Adrenal gland (tissue), 9 donors: ENCODE measurements at regions not wholly inside any gene's neighbourhood (a gene's known extent, or its start where the extent isn't known, plus 50 kb on each side); places are given as distances from the start of the nearest gene placed in this dataset.
A peak's percentile ranks its signal among the peaks of the same experiment; 100 is the strongest.

ENCODE experiments used
- DNase-seq, 7 donors: peaks; one replicate each; pipeline ENCODE4 v3.0.0-alpha.2; 2019 to 2020
- H3K27ac ChIP-seq, 5 donors: fragments of 200-600 bp; sonication (generic) in 4 of 5; 1 replicate in 3 of 5; 2 replicates in 2 of 5; pipeline versions ENCODE4 v1.5.1 to v1.8.0; 2016 to 2020; ENCODE audit warnings: mild to moderate bottlenecking in 1 of 5
- H3K27me3 ChIP-seq: fragments of 200-600 bp; 2 replicates; pipeline ENCODE4 v1.8.0; 2021
- H3K36me3 ChIP-seq, 2 donors: fragments of 200-600 bp; replicated peaks in 1 of 2; 1 replicate in 1 of 2; 2 replicates in 1 of 2; pipeline versions ENCODE4 v1.5.1 to v1.8.0; 2018 to 2022
- H3K4me1 ChIP-seq, 2 donors: fragments of 200-600 bp; replicated peaks in 1 of 2; 1 replicate in 1 of 2; 2 replicates in 1 of 2; pipeline versions ENCODE4 v1.5.1 to v1.8.0; 2018 to 2021
- H3K4me3 ChIP-seq, 4 donors: fragments of 200-600 bp; sonication (generic) in 3 of 4; one replicate each; pipeline ENCODE4 v1.5.1; 2016 to 2018
- H3K9me3 ChIP-seq, 3 donors: fragments of 200-600 bp; sonication (generic) in 1 of 3; replicated peaks in 1 of 3; 1 replicate in 2 of 3; 2 replicates in 1 of 3; pipeline versions ENCODE4 v1.5.1 to v1.8.0; 2016 to 2021
- CTCF ChIP-seq, 6 experiments: fragments of 450-650 bp in 4 of 6; fragments of 200-600 bp in 2 of 6; sonication (generic) in 1 of 6; IDR thresholded peaks; 1 replicate in 5 of 6; 2 replicates in 1 of 6; pipeline versions ENCODE4 v1.5.1 to v1.8.0; 2016 to 2021; ENCODE audit warnings: antibody characterized with exemption in 6 of 6, mild to moderate bottlenecking in 2 of 6, moderate library complexity in 1 of 6
- POLR2A ChIP-seq, 2 donors: fragments of 450-650 bp; IDR thresholded peaks; one replicate each; pipeline ENCODE4 v1.6.1; 2017; ENCODE audit warnings: antibody characterized with exemption in 2 of 2, mild to moderate bottlenecking in 2 of 2, moderate library complexity in 1 of 2
- WGBS, 4 donors: extraction: QIAGEN DNeasy Blood & Tissue Kit in 2 of 4; methylation state at CpG; one replicate each; pipeline versions ENCODE4 v1.1.5 to v1.1.7; 2013 to 2017; 5-methylcytosine and 5-hydroxymethylcytosine counted together
- intact Hi-C, 2 donors: fragments of 100-400 bp; cut with DNase I; formaldehyde crosslinking; loops; one replicate each; pipeline versions ENCODE4 v1.14.1 to v1.15.0; 2022 to 2023
- donor health status: healthy with polysubstance abuse.
- donor health status: Bipolar disorder and iron deficiency.
- donor health status: DM: yes; HTN: yes; CAD: no.
- donor health status: DM: no; HTN: no; CAD: no.
- donor health status: DM: no; HTN: no; CAD: no.

- no peaks in the 10 kb centered on the region for H3K27me3 ChIP-seq
- no peaks in the 10 kb centered on the region for H3K36me3 ChIP-seq
- H3K9me3 ChIP-seq = peaks cover 0 to 5% (median 0%) of the 10 kb centered on the region in 3 donors
- intact Hi-C loops = no loop called here
- whole genome bisulfite sequencing, 4 donors = 46 to 58% (median 50%) methylated on average over 1 of the region's 1 CpG
- DNase-seq = no peak
- TF ChIP-seq POLR2A (IDR thresholded peaks at IDR 0.05) = no peak
- TF ChIP-seq CTCF (IDR thresholded peaks at IDR 0.05) = no peak
- H3K4me1 ChIP-seq = no peaks in the 10 kb centered on the region
- no peak overlapping the region for H3K27ac ChIP-seq
- no peak overlapping the region for H3K4me3 ChIP-seq
Measured at GRCh38 chr14:35456261-35456660, 51.7 kb upstream of the NFKBIA start.

GRCh38 chr14:35458442-35458841 lies 53.9 kb upstream of the NFKBIA start:
- WGBS, 4 donors = 81 to 100% (median 93%) methylated on average over 1 of the region's 1 CpG
- H3K36me3 ChIP-seq = no peaks in the 10 kb centered on the region
- H3K27ac ChIP-seq = no peak overlapping the region
- no peaks in the 10 kb centered on the region for H3K4me1 ChIP-seq
- no peak for DNase-seq
- no peak overlapping the region for H3K4me3 ChIP-seq
- no peak for TF ChIP-seq CTCF (IDR thresholded peaks at IDR 0.05)
- no peaks in the 10 kb centered on the region for H3K27me3 ChIP-seq
- intact Hi-C loops = no loop called here
- H3K9me3 ChIP-seq = peaks cover 0 to 5% (median 0%) of the 10 kb centered on the region in 3 donors

- intact Hi-C loops = no loop called here
- DNase-seq = no peak
- Histone ChIP-seq H3K4me3 (no peak overlapping the region), H3K27ac (no peak overlapping the region), H3K36me3 (no peaks in the 10 kb centered on the region), H3K9me3 (peaks cover 0 to 5% (median 0%) of the 10 kb centered on the region in 3 donors), H3K4me1 (no peaks in the 10 kb centered on the region), H3K27me3 (no peaks in the 10 kb centered on the region)
- 63 to 73% (median 68%) methylated on average over 3 of the region's 3 CpGs for WGBS, 4 donors
- TF ChIP-seq POLR2A (IDR thresholded peaks at IDR 0.05) (no peak), CTCF (IDR thresholded peaks at IDR 0.05) (no peak)
Measured at GRCh38 chr14:35459776-35460175, 55.2 kb upstream of the NFKBIA start.

- H3K36me3 ChIP-seq = no peaks in the 10 kb centered on the region
- no peak overlapping the region for H3K27ac ChIP-seq
- no peaks in the 10 kb centered on the region for H3K9me3 ChIP-seq
- H3K4me3 ChIP-seq = no peak overlapping the region
- no peaks in the 10 kb centered on the region for H3K27me3 ChIP-seq
- intact Hi-C loops = no loop called here
- no peak for TF ChIP-seq POLR2A (IDR thresholded peaks at IDR 0.05)
- no peak for TF ChIP-seq CTCF (IDR thresholded peaks at IDR 0.05)
- 3 to 9% (median 5%) methylated on average over 3 of the region's 3 CpGs for WGBS, 4 donors
- no peaks in the 10 kb centered on the region for H3K4me1 ChIP-seq
- peak in 2 of 7 donors; percentile 3 to 20 for DNase-seq
Measured at GRCh38 chr14:35470755-35471154, 63.2 kb upstream of the INSM2 start.
